ENCODE measurements at regions not wholly inside any gene's neighbourhood (a gene's known extent, or its start where the extent isn't known, plus 50 kb on each side); places are given as distances from the start of the nearest gene placed in this dataset.

- TF ChIP-seq, protein P1, sequence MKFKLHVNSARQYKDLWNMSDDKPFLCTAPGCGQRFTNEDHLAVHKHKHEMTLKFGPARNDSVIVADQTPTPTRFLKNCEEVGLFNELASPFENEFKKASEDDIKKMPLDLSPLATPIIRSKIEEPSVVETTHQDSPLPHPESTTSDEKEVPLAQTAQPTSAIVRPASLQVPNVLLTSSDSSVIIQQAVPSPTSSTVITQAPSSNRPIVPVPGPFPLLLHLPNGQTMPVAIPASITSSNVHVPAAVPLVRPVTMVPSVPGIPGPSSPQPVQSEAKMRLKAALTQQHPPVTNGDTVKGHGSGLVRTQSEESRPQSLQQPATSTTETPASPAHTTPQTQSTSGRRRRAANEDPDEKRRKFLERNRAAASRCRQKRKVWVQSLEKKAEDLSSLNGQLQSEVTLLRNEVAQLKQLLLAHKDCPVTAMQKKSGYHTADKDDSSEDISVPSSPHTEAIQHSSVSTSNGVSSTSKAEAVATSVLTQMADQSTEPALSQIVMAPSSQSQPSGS (tag by site-specific recombination; IDR thresholded peaks at IDR 0.05; ENCODE audit: low read depth): no peak
- TF ChIP-seq ZBTB1 (tag by site-specific recombination; IDR thresholded peaks at IDR 0.05) (no peak), ZNF514 (tag by site-specific recombination; IDR thresholded peaks at IDR 0.05) (no peak), ZNF654 (tag by site-specific recombination; IDR thresholded peaks at IDR 0.05; ENCODE audit: low read depth) (no peak), ZNF626 (tag by site-specific recombination; IDR thresholded peaks at IDR 0.05) (no peak), ZBTB17 (tag by site-specific recombination; IDR thresholded peaks at IDR 0.05) (no peak), IKZF3 (tag by site-specific recombination; IDR thresholded peaks at IDR 0.05) (no peak), PRDM2 (tag by site-specific recombination; IDR thresholded peaks at IDR 0.05; ENCODE audit: borderline replicate concordance) (no peak), SETDB1 (IDR thresholded peaks at IDR 0.05; ENCODE audit: insufficient read length, low read length) (no peak)
Measured at GRCh38 chr5:103648086-103648485, 85.5 kb upstream of the NUDT12 start (continued).

- no peak for TF ChIP-seq ZNF677 (tag by site-specific recombination; IDR thresholded peaks at IDR 0.05)
- no peak for TF ChIP-seq KLF1 (tag by site-specific recombination; IDR thresholded peaks at IDR 0.05)
- TF ChIP-seq ZNF341 (tag by site-specific recombination; IDR thresholded peaks at IDR 0.05; ENCODE audit: low read depth): no peak
- TF ChIP-seq, protein P2, sequence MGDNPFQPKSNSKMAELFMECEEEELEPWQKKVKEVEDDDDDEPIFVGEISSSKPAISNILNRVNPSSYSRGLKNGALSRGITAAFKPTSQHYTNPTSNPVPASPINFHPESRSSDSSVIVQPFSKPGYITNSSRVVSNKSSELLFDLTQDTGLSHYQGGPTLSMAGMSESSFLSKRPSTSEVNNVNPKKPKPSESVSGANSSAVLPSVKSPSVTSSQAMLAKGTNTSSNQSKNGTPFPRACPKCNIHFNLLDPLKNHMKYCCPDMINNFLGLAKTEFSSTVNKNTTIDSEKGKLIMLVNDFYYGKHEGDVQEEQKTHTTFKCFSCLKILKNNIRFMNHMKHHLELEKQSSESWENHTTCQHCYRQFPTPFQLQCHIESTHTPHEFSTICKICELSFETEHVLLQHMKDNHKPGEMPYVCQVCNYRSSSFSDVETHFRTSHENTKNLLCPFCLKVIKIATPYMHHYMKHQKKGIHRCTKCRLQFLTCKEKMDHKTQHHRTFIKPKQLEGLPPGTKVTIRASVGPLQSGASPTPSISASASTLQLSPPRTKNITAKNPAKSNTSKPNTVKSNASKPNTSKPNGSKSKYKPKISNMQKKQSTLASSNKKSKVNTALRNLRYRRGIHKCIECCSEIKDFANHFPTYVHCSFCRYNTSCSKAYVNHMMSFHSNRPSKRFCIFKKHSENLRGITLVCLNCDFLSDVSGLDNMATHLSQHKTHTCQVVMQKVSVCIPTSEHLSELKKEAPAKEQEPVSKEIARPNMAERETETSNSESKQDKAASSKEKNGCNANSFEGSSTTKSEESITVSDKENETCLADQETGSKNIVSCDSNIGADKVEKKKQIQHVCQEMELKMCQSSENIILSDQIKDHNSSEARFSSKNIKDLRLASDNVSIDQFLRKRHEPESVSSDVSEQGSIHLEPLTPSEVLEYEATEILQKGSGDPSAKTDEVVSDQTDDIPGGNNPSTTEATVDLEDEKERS (tag by site-specific recombination; IDR thresholded peaks at IDR 0.05): no peak
- TF ChIP-seq KLF9 (tag by site-specific recombination; IDR thresholded peaks at IDR 0.05; ENCODE audit: low read depth): no peak
- no peak for TF ChIP-seq GFI1B (tag by site-specific recombination; IDR thresholded peaks at IDR 0.05)
- no peak for TF ChIP-seq ZNF174 (tag by site-specific recombination; IDR thresholded peaks at IDR 0.05)
- H3K4me3 ChIP-seq (ENCODE audit: low read depth, low read length): no peak overlapping the region
Measured at GRCh38 chr5:103646698-103647614, 84.4 kb upstream of the NUDT12 start.

More at GRCh38 chr5:103646698-103647614, 84.4 kb upstream of the NUDT12 start:
- H3K36me3 ChIP-seq (ENCODE audit: control insufficient read depth in 2 of 2, insufficient read depth in 1 of 2, low read length in 2 of 2): no peaks in the 10 kb centered on the region
- ChIA-PET CTCF (interaction anchor here (0.8 kb wide), 1 partner anchor 60 kb away, joined by 3 read pairs; no protein-coding TSS in a partner anchor), POLR2A (no interaction called here)
- no peaks in the 10 kb centered on the region for H3K9me3 ChIP-seq (ENCODE audit: control insufficient read depth, insufficient read depth, low read depth, low read length)
- no peaks in the 10 kb centered on the region for H3K4me1 ChIP-seq (ENCODE audit: control insufficient read depth, insufficient read depth, low read length)
- no peak overlapping the region for H3K27ac ChIP-seq (ENCODE audit: extremely low read depth, low read depth, low read length)

Data from HEK293 (cell line).